HFFc6 (cell line): ENCODE measurements at regions not wholly inside any gene's neighbourhood (a gene's known extent, or its start where the extent isn't known, plus 50 kb on each side); places are given as distances from the start of the nearest gene placed in this dataset.

Source experiments
- DNase-seq: peaks from one replicate; pipeline ENCODE4 v3.0.0-alpha.2; 2018
- H3K27ac Mint-ChIP-seq: 2 replicates; pipeline ENCODE4 v1.8.0; 2020; ENCODE audit warnings: mild to moderate bottlenecking, mixed read lengths
- H3K27me3 Mint-ChIP-seq: 2 replicates; pipeline ENCODE4 v1.8.0; 2021; ENCODE audit warnings: mild to moderate bottlenecking, moderate library complexity, mixed read lengths; ENCODE audit not compliant: insufficient read depth
- H3K36me3 Mint-ChIP-seq: 2 replicates; pipeline ENCODE4 v1.8.0; 2021; ENCODE audit warnings: low read depth, mixed read lengths
- H3K4me1 Mint-ChIP-seq: 2 replicates; pipeline ENCODE4 v1.8.0; 2020; ENCODE audit warnings: low read depth, mixed read lengths
- H3K4me3 Mint-ChIP-seq: 2 replicates; pipeline ENCODE4 v1.8.0; 2020; ENCODE audit warnings: mild to moderate bottlenecking, moderate library complexity, mixed read lengths
- H3K9me3 Mint-ChIP-seq: 2 replicates; pipeline ENCODE4 v1.8.0; 2020; ENCODE audit warnings: mild to moderate bottlenecking, mixed read lengths
- TF ChIP-seq, protein P1 (sequence below): fragments of 200-600 bp; sonication (generic); IDR thresholded peaks from 2 replicates; pipeline ENCODE4 v1.5.0; 2021; ENCODE audit warnings: antibody characterized with exemption, mild to moderate bottlenecking

GRCh38 chr12:39036105-39036504, 130.7 kb upstream of the CPNE8 start:
- Mint-ChIP-seq H3K4me3 (no peak overlapping the region), H3K9me3 (peaks cover 30% of the 10 kb centered on the region), H3K27ac (no peak overlapping the region), H3K36me3 (no peaks in the 10 kb centered on the region), H3K27me3 (no peaks in the 10 kb centered on the region), H3K4me1 (no peaks in the 10 kb centered on the region)
- TF ChIP-seq, protein P1, sequence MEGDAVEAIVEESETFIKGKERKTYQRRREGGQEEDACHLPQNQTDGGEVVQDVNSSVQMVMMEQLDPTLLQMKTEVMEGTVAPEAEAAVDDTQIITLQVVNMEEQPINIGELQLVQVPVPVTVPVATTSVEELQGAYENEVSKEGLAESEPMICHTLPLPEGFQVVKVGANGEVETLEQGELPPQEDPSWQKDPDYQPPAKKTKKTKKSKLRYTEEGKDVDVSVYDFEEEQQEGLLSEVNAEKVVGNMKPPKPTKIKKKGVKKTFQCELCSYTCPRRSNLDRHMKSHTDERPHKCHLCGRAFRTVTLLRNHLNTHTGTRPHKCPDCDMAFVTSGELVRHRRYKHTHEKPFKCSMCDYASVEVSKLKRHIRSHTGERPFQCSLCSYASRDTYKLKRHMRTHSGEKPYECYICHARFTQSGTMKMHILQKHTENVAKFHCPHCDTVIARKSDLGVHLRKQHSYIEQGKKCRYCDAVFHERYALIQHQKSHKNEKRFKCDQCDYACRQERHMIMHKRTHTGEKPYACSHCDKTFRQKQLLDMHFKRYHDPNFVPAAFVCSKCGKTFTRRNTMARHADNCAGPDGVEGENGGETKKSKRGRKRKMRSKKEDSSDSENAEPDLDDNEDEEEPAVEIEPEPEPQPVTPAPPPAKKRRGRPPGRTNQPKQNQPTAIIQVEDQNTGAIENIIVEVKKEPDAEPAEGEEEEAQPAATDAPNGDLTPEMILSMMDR, result no peak
- DNase-seq, result no peak

- no peaks in the 10 kb centered on the region for H3K27me3 Mint-ChIP-seq
- TF ChIP-seq, protein P1, result no peak
- DNase-seq, result no peak
- H3K27ac Mint-ChIP-seq, result no peak overlapping the region
- H3K4me1 Mint-ChIP-seq, result no peaks in the 10 kb centered on the region
- peaks cover 21% of the 10 kb centered on the region for H3K9me3 Mint-ChIP-seq
- H3K4me3 Mint-ChIP-seq, result no peak overlapping the region
- no peaks in the 10 kb centered on the region for H3K36me3 Mint-ChIP-seq
Observed at GRCh38 chr12:39033782-39034181, 128.4 kb upstream of the CPNE8 start.

- no peak overlapping the region for H3K27ac Mint-ChIP-seq
- no peaks in the 10 kb centered on the region for H3K4me1 Mint-ChIP-seq
- peaks cover 20% of the 10 kb centered on the region for H3K9me3 Mint-ChIP-seq
- no peak for DNase-seq
- H3K36me3 Mint-ChIP-seq, result no peaks in the 10 kb centered on the region
- no peak overlapping the region for H3K4me3 Mint-ChIP-seq
- TF ChIP-seq, protein P1, result no peak
- H3K27me3 Mint-ChIP-seq, result no peaks in the 10 kb centered on the region
Observed at GRCh38 chr12:39032448-39032847, 127.1 kb upstream of the CPNE8 start.

DNA sequence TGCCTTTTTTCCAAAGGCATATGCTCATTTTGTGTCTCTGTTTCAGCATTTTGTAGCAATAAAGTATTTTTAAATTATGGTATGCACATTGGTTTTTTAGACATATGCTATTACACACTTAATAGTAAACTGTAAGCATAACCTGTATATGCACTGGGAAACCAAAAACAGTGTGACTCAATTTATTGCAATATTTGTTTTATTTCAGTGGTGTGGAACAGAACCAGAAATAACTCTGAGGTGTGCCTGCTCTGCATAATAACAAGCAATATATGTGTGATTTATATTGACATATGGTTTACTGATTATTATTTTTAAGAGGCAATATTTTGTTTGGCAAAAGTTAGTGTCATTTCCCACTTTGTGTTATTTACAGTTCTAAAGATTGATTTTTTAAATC, 126.6 kb upstream of the CPNE8 start:
- no peak for DNase-seq
- TF ChIP-seq, protein P1, result no peak
- H3K9me3 Mint-ChIP-seq, result peaks cover 23% of the 10 kb centered on the region
- no peak overlapping the region for H3K4me3 Mint-ChIP-seq
- no peaks in the 10 kb centered on the region for H3K4me1 Mint-ChIP-seq
- no peaks in the 10 kb centered on the region; the same call in 1 of the 2 replicates for H3K27me3 Mint-ChIP-seq
- no peak overlapping the region for H3K27ac Mint-ChIP-seq
- no peaks in the 10 kb centered on the region for H3K36me3 Mint-ChIP-seq

GRCh38 chr12:39028382-39028781, 123.0 kb upstream of the CPNE8 start:
- Mint-ChIP-seq H3K4me3 (no peak overlapping the region), H3K27ac (no peak overlapping the region), H3K4me1 (no peaks in the 10 kb centered on the region), H3K27me3 (no peaks in the 10 kb centered on the region; the same call in 1 of the 2 replicates), H3K9me3 (peaks cover 15% of the 10 kb centered on the region), H3K36me3 (no peaks in the 10 kb centered on the region)
- TF ChIP-seq, protein P1, result no peak
- DNase-seq, result no peak

- Mint-ChIP-seq H3K27me3 (no peaks in the 10 kb centered on the region), H3K4me3 (no peak overlapping the region), H3K27ac (no peak overlapping the region), H3K9me3 (peaks cover 44% of the 10 kb centered on the region), H3K4me1 (no peaks in the 10 kb centered on the region), H3K36me3 (peaks cover 6% of the 10 kb centered on the region)
- DNase-seq, result no peak
- TF ChIP-seq, protein P1, result no peak
Observed at GRCh38 chr12:39012870-39013269, 107.5 kb upstream of the CPNE8 start.
